B cell (primary cell): ENCODE measurements at regions not wholly inside any gene's neighbourhood (a gene's known extent, or its start where the extent isn't known, plus 50 kb on each side); places are given as distances from the start of the nearest gene placed in this dataset.

Experiments
- EZH2 ChIP-seq: IDR thresholded peaks from 2 replicates; pipeline ENCODE4 v1.6.1; 2012; ENCODE audit warnings: borderline replicate concordance, low read depth, mild to moderate bottlenecking, moderate library complexity, low read length; ENCODE audit not compliant: insufficient read depth, poor library complexity, severe bottlenecking
- TF ChIP-seq, protein P1 (sequence below): fragments of 200-600 bp; IDR thresholded peaks from one replicate; pipeline ENCODE4 v1.8.0; 2022; ENCODE audit warnings: antibody characterized with exemption, mild to moderate bottlenecking

DNA sequence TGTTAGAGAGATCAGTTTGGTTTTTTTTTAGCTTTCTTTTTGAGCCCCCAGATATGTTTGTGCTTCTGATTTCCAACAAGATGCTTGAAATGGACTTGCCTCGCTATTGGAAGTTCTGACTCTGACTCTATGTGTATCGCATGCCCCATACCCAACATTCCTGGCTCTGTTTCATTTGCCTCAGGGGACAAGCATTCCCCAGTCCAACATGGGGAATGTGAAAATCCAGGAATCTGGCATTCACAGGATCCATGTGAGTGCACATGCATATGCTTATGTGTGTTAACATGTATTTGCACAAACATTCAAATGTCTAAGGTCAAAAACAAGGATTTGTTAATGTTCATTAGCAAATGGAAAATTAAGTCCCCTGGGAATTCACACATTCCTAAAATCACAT is 233.9 kb downstream of the TLR4 start:
- TF ChIP-seq, protein P1, sequence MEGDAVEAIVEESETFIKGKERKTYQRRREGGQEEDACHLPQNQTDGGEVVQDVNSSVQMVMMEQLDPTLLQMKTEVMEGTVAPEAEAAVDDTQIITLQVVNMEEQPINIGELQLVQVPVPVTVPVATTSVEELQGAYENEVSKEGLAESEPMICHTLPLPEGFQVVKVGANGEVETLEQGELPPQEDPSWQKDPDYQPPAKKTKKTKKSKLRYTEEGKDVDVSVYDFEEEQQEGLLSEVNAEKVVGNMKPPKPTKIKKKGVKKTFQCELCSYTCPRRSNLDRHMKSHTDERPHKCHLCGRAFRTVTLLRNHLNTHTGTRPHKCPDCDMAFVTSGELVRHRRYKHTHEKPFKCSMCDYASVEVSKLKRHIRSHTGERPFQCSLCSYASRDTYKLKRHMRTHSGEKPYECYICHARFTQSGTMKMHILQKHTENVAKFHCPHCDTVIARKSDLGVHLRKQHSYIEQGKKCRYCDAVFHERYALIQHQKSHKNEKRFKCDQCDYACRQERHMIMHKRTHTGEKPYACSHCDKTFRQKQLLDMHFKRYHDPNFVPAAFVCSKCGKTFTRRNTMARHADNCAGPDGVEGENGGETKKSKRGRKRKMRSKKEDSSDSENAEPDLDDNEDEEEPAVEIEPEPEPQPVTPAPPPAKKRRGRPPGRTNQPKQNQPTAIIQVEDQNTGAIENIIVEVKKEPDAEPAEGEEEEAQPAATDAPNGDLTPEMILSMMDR: no peak
- TF ChIP-seq EZH2: no peak
